T-helper 2 cell (primary cell): ENCODE measurements at regions not wholly inside any gene's neighbourhood (a gene's known extent, or its start where the extent isn't known, plus 50 kb on each side); places are given as distances from the start of the nearest gene placed in this dataset.

Source experiments
- DNase-seq, 5 experiments: peaks; one replicate each; pipeline versions ENCODE4 v3.0.0 to v3.0.0-alpha.2; 2012 to 2022

- DNase-seq: no peak
These were observed 221.8 kb downstream of the LACC1 start for GRCh38 chr13:44101347-44102083.

- DNase-seq: no peak
These were observed 223.9 kb downstream of the LACC1 start for GRCh38 chr13:44103429-44104196.

DNA sequence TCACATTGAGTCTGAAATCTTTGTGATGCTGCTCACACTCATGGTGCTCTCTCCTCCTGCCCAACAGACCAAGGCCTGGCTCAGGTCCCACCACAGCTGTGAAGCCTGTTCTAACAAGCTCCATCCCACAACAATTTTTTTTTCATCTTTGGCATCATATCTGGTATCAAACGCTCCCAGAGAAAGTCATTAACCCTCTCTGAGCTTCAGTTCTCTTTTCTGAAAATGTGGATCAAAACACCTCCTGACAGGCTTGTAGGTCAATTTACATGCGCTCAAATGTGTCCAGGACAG lies 224.4 kb downstream of the LACC1 start:
- DNase-seq: no peak

DNA sequence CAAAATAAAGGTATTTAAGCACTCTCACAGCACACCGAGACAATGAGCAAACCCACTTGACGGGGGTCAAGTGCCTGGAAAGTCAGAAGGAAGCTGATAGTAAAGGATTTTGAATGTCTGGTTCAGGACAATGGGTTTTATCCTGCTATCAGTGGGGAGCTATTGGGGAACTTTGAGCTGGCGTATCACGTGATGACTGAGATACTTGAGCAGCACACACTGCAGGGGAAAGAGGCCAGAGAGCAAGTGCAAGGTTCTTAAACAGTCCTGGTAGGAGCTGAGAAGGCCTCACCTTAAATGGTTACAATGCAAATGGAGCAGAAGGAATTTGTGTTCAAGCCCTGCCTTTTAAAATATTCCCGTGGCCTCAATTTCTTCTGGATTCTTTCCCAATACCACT lies 225.3 kb downstream of the LACC1 start:
- no peak for DNase-seq

DNA sequence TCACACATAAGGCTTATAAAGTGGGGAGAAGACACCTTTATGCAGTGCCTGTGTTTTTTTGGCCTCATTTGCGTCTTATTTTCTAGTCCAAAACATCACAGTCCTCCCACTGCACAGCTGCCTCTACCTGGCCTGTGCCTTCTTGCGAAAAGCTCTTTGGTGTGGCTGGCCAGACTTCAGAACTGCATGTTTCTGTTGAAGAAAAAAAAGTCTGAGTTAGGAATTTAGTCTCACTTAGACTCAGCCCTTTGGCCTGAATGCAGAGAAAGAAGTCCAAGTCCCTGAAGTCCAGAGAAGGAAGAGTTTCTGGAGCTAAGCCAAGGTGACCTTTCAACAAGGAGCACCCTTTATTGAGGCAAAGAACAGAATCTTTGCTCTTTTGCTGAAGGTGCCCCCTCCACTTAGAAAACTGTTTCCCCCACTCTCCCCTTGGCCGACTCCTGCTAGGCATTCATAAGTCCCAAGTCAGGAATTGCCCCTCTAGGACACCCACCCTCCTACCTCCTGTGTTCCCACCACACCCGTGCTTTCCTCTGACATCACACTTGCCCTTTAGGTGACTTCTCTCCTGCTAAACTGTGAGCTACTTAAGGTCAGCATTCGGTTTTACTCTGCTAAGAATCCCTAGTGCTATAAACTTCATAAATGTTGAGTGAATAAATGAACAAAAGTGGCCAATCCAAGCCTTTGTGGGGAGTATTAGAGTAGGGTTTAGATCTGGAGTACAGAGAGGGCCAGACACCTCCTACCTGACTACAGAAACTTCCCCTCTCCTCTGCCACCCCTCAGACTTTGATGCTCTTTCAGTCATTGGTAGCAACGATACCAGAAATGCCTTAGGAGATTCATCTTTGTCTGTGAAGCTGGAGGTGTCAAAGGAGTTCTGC lies 226.8 kb downstream of the LACC1 start:
- no peak for DNase-seq

GRCh38 chr13:44107357-44108121 lies 227.8 kb downstream of the LACC1 start:
- no peak for DNase-seq

DNA sequence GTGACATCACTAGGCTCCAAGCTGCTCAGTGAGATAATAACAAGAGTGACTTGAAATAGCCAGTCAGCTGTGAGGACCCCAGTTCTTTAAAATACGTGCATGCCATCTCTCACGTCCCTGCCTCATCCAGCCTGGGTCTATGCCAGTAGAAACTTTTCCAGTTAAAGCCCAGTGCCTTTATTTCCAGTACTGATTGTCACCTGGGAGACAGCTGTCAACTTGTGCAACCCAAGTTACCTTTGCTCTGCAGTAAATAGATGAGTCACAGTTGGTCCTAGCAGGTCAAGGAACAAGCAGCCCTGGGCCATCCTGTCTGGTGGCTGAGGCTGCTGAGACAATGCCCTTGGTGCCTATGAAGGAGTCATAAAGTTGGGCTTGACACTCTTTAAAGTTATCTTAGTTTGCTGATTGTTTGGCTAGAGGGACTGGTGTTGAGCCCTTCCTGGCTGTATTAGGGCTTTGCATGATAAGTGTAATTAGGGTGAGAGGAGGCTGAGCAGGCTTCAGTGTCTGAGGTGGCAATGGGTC lies 228.7 kb downstream of the LACC1 start:
- no peak for DNase-seq

DNA sequence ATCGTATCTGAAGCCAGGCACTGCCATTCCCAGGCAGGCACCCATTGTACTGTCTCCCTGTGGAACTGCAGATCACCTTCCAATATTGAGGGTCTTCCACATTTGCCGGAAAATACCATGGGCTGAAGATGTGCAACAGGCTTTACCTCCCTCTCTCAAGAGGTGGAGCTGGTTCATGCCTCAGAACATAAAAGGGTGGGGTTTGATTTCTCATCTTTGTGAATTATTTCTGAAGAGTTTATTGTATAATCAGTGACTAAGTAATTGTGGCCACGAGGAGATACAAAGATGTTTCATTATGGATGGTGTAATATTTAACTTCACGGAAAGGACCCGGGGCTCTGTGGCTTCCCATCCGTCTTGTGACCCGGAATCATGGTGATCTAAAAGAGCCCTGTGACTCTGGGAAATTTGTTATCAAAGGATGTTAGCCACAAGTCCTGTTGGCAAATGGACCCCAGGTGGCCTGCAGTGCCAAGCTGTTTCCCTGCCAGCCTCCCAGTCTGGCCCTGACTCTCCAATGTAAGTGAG lies 230.5 kb downstream of the LACC1 start:
- no peak for DNase-seq

DNA sequence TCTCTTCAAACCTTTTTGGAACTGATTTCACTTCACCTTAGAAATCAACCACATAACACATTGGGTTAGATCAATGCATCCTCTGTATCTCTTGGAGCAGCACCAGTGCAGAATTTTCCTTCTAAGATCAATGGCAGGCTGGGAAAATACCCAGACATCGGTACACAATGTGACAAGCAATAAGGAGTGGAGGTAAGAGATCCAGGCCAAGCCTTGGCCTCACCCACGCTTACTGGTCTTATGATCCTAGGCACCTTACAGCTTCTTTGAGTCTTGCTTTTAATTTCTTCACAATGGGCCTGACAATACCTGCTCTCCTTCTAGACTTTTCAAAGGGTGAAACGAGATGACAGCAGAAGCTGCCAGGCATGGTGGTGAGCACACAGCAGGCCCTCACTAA lies 232.0 kb downstream of the LACC1 start:
- no peak for DNase-seq

DNA sequence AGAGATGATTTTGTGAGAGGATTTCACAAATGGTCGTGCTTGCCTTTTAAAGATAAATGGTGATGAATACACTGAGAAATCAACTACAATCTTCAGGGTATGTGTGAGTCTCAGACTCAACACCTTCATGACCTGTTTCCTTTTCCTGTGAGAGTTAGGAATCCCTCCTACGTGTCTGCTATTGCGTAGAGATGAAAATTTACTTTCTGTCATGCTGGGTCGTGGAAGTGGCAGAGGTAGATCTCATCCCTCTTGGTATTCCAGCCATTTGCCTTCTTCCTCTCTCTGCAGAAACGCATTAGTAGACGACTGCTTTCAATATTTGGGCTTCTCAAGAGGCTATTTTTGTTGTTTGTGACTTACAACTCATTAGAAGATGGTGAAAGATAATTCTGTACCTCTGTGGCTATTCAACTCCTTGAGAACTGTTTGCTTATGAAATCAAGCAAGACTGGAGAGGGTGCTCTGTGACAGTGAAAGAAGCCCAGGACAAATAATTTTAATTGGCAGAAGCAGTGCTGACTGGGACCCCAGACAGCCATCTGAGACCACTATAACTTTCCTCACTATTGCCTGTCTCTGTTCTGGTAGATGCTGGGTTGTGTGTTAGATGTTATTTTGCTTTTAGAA lies 233.1 kb downstream of the LACC1 start:
- DNase-seq: peak in 1 of 5 experiments; percentile 38

- no peak for DNase-seq
These were observed 237.0 kb downstream of the LACC1 start for GRCh38 chr13:44116562-44117332.

DNA sequence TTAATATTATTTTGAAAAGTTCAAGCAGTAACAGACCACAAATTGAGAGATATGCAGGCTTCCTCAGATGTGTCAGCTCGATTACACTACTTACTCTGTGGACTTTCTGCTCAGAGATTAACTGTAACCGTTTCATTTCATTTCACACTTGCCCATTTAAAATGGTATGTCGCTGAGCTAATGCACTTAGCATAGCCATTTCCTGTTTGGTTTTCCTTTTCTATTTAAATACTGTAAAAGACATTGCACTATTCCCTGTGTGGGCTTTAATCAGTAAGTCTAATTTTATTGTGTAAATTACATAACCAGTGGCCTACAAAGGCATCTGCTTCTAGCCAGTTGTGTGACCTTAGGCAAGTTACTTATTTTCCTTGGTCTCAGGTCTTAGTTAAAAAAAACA lies 237.6 kb downstream of the LACC1 start:
- DNase-seq: peak in 1 of 5 experiments; percentile 4

DNA sequence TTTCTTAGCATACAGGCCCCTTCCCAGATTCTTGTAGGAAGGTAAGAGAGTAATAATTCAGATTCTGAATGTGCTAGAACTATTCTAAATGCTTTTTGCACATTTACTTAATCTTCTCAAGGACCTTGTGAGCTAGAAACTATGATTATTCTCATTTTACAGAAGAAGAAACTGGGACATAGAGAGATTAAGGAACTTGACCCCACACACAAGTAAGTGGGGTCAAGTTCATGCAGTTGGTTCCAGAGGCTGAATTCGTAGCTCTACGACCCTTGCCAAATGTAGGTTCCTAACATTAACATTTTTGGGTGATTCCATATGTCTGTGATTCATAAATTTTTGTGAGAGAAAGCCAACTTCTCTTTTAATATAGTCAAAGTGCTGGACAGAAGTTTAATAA lies 238.1 kb downstream of the LACC1 start:
- DNase-seq: no peak

GRCh38 chr13:44118881-44119280 lies 239.2 kb downstream of the LACC1 start:
- DNase-seq: no peak

- no peak for DNase-seq
These were observed 240.3 kb downstream of the LACC1 start for GRCh38 chr13:44120043-44120442.

- DNase-seq: no peak
These were observed 241.4 kb downstream of the LACC1 start for GRCh38 chr13:44120849-44121755.

DNA sequence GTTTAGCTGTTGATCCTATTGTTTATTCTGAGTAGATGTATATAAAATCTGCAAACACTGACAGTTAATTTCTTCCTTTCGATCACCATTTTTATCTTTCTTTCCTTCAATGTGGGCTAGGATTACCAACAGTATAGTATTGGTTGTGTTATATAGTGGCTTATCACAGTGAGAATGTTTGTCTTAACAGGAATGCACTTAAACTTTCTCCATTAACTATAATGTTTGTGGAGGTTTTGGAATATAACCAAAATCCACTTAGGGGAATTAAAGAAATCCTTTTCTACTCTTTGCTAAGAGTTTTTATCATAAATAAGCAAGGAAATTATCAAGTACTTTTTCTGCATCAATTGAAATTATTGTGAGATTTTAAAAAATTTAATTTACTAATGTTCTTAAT lies 244.6 kb downstream of the LACC1 start:
- no peak for DNase-seq

DNA sequence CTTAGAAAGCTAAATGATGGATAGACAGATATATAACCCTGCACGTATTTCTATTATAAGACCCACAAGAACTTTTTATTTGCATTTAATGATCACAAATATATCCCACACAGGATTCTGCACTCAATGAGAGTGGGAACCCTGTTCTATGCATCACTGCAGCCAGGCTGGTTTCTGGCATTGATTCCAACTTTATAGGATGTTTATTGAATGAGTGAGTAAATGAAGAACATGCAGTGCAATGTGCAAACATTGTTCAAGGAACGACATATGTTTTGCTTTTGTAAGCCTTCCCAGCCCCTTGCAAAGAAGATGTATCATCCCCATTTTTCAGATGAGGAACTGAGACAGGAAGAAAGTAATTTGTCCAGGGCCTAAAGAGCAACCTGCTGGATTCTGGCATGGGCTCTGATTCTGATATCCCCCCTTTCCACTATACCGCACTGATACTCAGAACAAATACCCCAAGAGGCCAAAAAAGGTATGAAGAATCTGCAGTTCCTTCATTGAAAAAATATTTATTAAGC lies 246.3 kb downstream of the LACC1 start:
- DNase-seq: no peak

- DNase-seq: no peak
These were observed 245.0 kb upstream of the SERP2 start for GRCh38 chr13:44128552-44129001.
